ENCODE measurements at regions not wholly inside any gene's neighbourhood (a gene's known extent, or its start where the extent isn't known, plus 50 kb on each side); places are given as distances from the start of the nearest gene placed in this dataset.

DNA sequence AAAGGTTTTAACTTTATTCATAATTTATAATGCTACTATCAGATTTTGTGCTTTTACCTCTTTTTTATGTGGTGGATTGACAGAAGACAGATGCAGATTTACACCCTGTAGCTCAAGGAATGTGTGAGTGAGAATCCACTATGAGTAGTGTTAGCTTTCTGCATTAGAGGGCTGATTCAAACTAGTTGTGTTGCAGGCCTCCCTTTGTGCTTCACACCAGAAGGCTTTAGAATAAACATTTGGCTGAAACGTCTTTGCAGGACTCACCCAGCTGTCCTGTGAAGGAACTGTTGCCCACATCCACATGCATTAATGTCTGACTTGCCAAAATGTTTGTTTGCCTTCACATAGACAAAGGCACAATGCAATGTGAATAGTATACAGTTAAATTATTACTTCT lies 127.0 kb downstream of the PCDH7 start:
- TF ChIP-seq, protein P1, sequence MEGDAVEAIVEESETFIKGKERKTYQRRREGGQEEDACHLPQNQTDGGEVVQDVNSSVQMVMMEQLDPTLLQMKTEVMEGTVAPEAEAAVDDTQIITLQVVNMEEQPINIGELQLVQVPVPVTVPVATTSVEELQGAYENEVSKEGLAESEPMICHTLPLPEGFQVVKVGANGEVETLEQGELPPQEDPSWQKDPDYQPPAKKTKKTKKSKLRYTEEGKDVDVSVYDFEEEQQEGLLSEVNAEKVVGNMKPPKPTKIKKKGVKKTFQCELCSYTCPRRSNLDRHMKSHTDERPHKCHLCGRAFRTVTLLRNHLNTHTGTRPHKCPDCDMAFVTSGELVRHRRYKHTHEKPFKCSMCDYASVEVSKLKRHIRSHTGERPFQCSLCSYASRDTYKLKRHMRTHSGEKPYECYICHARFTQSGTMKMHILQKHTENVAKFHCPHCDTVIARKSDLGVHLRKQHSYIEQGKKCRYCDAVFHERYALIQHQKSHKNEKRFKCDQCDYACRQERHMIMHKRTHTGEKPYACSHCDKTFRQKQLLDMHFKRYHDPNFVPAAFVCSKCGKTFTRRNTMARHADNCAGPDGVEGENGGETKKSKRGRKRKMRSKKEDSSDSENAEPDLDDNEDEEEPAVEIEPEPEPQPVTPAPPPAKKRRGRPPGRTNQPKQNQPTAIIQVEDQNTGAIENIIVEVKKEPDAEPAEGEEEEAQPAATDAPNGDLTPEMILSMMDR (IDR thresholded peaks at IDR 0.05), result no peak
- no peak for TF ChIP-seq POLR2AphosphoS5 (IDR thresholded peaks at IDR 0.05)
